ENCODE measurements at regions not wholly inside any gene's neighbourhood (a gene's known extent, or its start where the extent isn't known, plus 50 kb on each side); places are given as distances from the start of the nearest gene placed in this dataset.

DNA sequence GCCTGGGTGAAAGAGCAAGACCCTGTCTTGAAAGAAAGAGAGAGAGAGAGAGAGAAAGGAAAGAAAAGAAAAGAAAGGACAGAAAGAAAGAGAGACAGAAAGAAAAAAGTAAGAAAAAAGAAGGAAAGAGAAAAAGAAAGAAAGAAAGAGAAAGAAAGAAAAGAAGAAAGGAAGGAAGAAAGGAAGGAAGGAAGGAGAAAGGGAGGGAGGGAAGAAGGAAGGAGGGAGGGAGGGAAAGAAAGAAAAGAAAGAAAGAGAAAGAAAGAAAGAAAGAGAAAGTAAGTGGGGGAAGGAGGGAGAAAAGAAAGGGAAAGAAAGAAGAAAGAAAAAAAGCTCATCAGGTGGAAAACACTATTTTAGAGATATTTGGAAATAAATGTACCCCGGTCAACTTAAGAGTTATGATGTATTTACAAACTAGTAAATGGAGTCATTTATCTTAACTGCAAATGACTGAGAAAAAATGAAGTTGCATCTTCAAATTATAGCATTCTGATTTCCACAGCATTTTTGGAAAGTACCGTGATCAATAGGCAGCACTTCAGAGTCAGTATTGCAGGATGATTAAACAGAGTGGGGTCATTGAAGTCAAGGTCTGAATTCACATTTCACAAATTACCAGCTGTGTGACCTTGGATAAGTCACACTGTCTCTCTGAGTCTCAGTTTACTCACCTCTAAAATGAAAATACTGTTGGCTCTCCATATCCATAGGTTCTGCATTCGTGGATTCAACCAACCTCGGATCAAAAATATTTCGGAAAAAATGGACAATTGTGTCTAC is 64.1 kb upstream of the SMAD1 start:
- no peak for DNase-seq
- H3K4me3 Mint-ChIP-seq (ENCODE audit: unreplicated experiment), result no peak overlapping the region
- TF ChIP-seq, protein P1, sequence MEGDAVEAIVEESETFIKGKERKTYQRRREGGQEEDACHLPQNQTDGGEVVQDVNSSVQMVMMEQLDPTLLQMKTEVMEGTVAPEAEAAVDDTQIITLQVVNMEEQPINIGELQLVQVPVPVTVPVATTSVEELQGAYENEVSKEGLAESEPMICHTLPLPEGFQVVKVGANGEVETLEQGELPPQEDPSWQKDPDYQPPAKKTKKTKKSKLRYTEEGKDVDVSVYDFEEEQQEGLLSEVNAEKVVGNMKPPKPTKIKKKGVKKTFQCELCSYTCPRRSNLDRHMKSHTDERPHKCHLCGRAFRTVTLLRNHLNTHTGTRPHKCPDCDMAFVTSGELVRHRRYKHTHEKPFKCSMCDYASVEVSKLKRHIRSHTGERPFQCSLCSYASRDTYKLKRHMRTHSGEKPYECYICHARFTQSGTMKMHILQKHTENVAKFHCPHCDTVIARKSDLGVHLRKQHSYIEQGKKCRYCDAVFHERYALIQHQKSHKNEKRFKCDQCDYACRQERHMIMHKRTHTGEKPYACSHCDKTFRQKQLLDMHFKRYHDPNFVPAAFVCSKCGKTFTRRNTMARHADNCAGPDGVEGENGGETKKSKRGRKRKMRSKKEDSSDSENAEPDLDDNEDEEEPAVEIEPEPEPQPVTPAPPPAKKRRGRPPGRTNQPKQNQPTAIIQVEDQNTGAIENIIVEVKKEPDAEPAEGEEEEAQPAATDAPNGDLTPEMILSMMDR (IDR thresholded peaks at IDR 0.05; ENCODE audit: partially characterized antibody, unreplicated experiment), result no peak
- H3K9me3 Mint-ChIP-seq (ENCODE audit: unreplicated experiment), result no peaks in the 10 kb centered on the region
- H3K36me3 Mint-ChIP-seq (ENCODE audit: unreplicated experiment), result no peaks in the 10 kb centered on the region
- H3K27ac Mint-ChIP-seq (ENCODE audit: unreplicated experiment), result no peak overlapping the region
- peaks cover 7% of the 10 kb centered on the region for H3K4me1 Mint-ChIP-seq (ENCODE audit: low read depth, unreplicated experiment)
- H3K27me3 Mint-ChIP-seq (ENCODE audit: unreplicated experiment), result no peaks in the 10 kb centered on the region

DNA sequence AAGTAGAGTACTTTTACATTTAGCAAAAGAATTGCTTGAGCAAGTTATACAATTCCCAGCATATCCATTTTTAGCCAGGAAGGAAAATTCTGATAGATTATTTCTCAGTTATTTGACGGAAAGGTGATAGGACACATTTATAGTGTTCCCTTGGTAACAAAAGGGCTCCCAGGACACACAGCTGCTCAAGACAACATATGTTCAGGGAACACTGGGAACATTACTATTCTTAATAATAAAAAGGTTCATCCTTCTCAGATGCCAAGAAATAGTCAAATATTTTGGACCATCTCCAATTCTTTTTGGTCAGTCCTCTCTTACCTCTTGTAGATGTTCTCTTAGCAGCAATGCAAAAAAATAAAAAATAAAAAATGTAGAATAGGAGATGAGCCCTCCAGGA is 66.8 kb upstream of the SMAD1 start:
- H3K4me1 Mint-ChIP-seq (ENCODE audit: low read depth, unreplicated experiment), result peaks cover 7% of the 10 kb centered on the region

DNA sequence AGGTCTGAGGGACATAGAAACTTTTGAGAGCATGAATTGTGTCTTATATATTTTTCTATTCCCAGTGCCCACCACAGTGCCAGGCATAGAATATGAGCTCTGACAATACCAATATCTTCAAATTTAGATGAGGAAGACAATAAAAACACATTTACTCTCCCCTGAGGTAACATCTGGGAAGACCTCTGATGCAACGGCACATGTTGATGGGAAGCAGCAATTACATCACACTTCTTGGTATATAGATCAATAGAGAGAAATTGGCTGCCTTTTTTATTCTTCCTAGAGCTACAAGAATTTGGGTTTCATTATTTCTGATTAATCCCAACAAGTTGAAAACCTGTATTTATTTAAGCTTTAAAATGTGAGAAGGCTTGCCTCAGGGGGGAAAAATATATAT is 67.4 kb upstream of the SMAD1 start:
- H3K27ac Mint-ChIP-seq (ENCODE audit: unreplicated experiment), result no peak overlapping the region
- TF ChIP-seq, protein P1 (IDR thresholded peaks at IDR 0.05; ENCODE audit: partially characterized antibody, unreplicated experiment), result no peak
- H3K9me3 Mint-ChIP-seq (ENCODE audit: unreplicated experiment), result peaks cover 2% of the 10 kb centered on the region
- no peak for DNase-seq
- no peaks in the 10 kb centered on the region for H3K36me3 Mint-ChIP-seq (ENCODE audit: unreplicated experiment)
- peaks cover 7% of the 10 kb centered on the region for H3K4me1 Mint-ChIP-seq (ENCODE audit: low read depth, unreplicated experiment)
- H3K4me3 Mint-ChIP-seq (ENCODE audit: unreplicated experiment), result no peak overlapping the region
- no peaks in the 10 kb centered on the region for H3K27me3 Mint-ChIP-seq (ENCODE audit: unreplicated experiment)

More for the DNA sequence above, 66.8 kb upstream of the SMAD1 start:
- Mint-ChIP-seq H3K27ac (ENCODE audit: unreplicated experiment) (no peak overlapping the region), H3K4me3 (ENCODE audit: unreplicated experiment) (no peak overlapping the region), H3K36me3 (ENCODE audit: unreplicated experiment) (no peaks in the 10 kb centered on the region), H3K9me3 (ENCODE audit: unreplicated experiment) (peaks cover 2% of the 10 kb centered on the region), H3K27me3 (ENCODE audit: unreplicated experiment) (no peaks in the 10 kb centered on the region)
- DNase-seq, result no peak
- TF ChIP-seq, protein P1 (IDR thresholded peaks at IDR 0.05; ENCODE audit: partially characterized antibody, unreplicated experiment), result no peak

DNA sequence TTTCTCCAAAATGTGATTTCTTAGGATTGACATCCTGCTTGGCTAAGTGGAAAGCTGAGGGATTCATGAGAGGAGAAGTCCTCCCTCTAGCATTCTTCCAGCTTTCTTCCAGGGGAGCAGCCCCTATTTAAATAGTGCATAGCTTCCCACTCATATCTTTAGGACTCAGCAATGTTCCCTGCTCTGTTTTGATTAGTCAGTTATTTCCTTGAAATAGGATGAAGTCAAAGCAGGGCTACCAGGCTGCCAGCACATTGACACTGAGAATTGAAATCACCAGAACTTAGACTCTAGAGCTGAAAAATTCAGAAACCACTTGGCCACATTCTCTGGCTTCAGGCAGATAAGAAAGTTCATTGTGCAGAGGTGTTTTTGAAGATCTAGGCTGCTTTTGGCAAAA is 74.7 kb upstream of the SMAD1 start:
- Mint-ChIP-seq H3K9me3 (ENCODE audit: unreplicated experiment) (peaks cover 1% of the 10 kb centered on the region), H3K27ac (ENCODE audit: unreplicated experiment) (no peak overlapping the region), H3K4me1 (ENCODE audit: low read depth, unreplicated experiment) (no peaks in the 10 kb centered on the region), H3K4me3 (ENCODE audit: unreplicated experiment) (no peak overlapping the region), H3K36me3 (ENCODE audit: unreplicated experiment) (no peaks in the 10 kb centered on the region), H3K27me3 (ENCODE audit: unreplicated experiment) (no peaks in the 10 kb centered on the region)
- no peak for DNase-seq
- TF ChIP-seq, protein P1 (IDR thresholded peaks at IDR 0.05; ENCODE audit: partially characterized antibody, unreplicated experiment), result no peak

DNA sequence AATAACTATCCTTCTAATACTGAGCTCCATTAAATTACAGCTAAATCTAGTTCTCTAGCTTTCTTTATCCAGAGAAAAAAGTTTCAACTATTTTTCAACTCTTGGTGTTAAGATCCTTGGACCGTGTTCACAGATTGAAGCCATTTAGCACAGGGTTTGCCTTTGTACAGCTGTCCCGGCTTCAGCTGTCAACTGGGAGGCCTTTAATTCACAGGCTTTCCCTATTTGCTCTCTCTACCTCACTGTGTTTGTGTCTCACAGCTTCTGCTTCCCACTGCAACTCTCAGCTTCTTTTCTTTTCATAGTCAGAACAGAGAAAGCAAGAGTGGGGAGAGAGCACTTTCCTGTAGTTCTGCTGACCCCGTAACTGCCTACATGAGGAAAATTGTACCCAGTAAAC is 76.9 kb upstream of the SMAD1 start:
- no peaks in the 10 kb centered on the region for H3K36me3 Mint-ChIP-seq (ENCODE audit: unreplicated experiment)
- no peak overlapping the region for H3K4me3 Mint-ChIP-seq (ENCODE audit: unreplicated experiment)
- H3K27me3 Mint-ChIP-seq (ENCODE audit: unreplicated experiment), result no peaks in the 10 kb centered on the region
- no peaks in the 10 kb centered on the region for H3K4me1 Mint-ChIP-seq (ENCODE audit: low read depth, unreplicated experiment)
- no peak overlapping the region for H3K27ac Mint-ChIP-seq (ENCODE audit: unreplicated experiment)
- DNase-seq, result no peak
- TF ChIP-seq, protein P1 (IDR thresholded peaks at IDR 0.05; ENCODE audit: partially characterized antibody, unreplicated experiment), result no peak
- peaks cover 3% of the 10 kb centered on the region for H3K9me3 Mint-ChIP-seq (ENCODE audit: unreplicated experiment)
